Nucleus accumbens (tissue), 56 donors: ENCODE measurements at regions not wholly inside any gene's neighbourhood (a gene's known extent, or its start where the extent isn't known, plus 50 kb on each side); places are given as distances from the start of the nearest gene placed in this dataset.

Source experiments
- DNase-seq, 56 donors: peaks; one replicate each; lab custom pipeline; 2025; lab: John Stamatoyannopoulos, UW

DNA sequence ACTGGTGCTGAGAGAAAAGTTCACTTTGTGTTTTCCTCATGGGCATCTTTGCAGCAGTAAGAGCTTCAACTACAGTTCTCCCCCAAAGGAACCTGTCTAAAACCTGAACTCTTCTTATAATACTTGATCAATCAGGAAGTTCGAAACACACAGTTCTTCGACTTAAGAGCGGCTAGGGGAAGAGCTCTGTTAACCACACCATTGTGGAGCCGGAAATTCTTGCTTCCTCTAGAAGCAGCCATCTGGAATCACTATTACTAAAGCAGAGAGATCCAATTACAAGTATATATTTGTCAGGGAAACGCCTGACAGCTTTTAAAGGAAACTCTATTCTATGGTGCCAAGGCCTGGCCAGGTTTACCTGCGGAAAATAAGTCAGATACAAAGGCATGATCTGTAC, 337.3 kb upstream of the CBLB start:
- peak in 1 of 56 donors; percentile 2 for DNase-seq

DNA sequence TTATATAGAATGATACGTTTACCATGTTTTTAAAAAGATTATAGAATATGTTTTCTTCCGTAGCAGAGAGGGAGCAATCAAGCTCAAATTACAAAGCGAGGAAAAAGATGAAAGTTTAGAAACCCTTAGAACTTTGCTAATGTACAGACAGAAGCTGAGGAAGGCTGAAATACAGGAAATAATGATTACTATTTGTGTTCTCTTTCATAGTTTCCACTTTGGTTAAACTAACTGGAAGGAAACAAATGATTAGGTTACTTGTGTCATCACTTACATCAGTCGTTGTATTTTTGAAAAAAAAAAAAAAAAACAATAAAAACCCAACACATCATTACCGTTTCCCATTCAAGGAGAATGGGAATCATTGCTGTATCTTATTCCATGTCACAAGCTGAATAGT, 337.8 kb upstream of the CBLB start:
- no peak for DNase-seq

DNA sequence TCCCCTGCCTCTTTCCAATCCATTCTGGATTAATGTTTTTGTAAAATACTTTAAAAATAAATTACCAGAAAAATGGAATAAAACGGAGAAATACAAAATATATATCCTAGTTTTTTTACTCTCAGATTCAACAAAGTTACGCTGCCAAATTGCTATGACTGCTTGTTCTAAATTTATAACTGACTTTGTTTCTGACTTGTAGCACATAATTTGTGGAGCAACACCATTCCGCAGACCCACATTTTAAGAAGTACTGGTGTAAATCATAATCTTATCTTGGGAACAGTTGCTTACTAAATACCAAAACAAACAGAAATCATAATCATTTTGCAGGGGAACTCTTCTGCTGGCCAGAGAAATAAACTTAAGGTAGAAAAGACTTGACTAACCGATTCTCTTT, 339.4 kb upstream of the CBLB start:
- DNase-seq: no peak

DNA sequence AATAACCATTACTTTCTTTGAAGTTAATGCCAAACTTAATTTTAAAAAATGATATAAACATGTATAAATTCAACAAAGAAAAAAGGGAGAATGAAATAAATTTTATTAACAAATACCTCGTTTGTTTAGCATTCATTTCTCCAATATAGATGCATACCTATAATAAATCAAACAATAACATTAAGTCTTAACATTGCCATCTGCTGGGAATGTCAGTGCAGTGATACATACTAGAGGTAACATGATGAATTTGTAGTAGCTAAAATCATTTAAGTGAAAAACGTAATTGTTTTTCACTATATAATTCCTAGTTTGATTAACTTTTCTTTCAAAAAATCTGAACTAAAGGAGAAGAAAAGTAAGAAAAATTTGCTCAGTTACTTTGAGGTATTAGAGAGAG, 340.2 kb upstream of the CBLB start:
- DNase-seq: no peak

DNA sequence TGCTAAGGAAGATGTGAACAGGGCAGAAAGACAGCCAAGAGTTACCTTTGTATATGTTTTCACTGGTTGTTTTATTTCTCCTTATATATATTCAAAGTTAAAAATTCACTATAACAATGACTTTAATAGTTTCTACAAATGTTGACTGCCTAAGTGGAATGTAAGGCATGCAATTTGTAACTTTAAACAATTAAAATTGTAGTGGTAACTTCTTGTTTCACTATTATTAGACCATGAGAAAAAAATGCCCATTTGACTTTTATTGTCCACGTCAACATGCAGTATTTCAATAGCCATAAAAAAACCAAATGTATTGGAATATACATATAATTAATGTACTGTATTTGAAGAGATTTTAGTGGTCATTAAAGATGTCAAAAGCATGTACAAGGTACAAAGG, 340.7 kb upstream of the CBLB start:
- no peak for DNase-seq

DNA sequence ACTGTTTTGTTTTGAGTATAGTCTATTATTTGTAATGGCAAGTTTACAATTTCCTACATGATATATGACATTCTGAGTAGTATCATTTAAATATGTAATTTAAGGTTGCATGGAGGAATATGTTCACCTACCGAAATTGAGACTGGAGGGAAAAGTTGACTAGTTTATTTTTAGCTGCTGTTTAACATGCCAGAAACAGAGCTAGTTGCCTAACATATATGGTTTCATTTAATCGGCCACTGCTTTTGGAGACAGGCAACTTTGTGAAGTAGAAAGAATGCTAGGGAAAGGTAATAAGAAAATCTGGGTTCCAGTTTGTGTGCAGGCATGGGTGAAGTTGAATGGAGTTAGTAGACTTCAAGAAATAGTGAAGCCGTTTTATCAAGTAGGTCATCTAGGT, 342.1 kb upstream of the CBLB start:
- no peak for DNase-seq

DNA sequence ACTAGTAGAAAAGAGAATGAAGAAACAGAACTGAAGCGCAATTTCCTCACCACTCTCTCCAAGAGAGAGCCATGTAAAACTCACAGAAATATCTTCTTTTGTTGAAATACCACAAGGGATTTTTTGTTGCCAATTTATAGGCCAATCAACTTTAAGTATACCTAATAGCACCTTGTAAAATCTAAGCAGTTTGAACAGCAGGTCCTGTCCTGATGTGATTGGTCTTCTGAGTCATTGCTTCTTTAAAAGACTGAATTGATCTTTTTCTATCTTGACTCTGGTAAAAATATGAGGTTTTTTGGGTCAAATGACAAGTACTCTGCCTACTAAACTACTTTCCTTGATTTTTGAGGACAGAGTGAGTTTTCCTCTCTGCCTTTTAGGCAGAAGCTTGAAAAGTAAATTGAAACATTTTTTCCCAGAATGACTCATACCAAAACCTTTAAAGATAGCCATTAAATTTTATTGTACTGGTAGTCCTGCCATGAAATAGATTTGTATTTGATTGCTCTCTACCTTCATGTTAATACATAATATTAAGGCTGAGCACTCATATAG, 343.9 kb upstream of the CBLB start:
- no peak for DNase-seq

DNA sequence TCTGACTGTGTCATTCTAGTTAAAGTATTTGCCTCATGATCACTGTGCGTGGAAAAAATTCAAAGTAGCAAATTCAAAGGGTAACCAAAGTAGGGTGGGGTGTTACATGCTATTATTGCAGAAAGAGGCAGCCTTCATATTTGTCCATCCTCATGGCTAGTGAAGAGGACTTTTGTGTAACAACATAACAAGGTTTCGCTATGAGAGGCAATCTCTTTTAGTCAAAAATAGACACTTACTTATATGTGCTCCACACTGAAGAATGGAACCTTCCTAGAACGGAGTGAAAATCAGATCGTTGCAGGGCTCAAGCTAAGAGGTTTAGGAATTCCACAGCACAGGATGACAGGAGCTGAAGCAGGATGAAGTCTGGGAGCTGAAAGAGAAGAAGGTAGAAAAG, 345.1 kb upstream of the CBLB start:
- DNase-seq: no peak

DNA sequence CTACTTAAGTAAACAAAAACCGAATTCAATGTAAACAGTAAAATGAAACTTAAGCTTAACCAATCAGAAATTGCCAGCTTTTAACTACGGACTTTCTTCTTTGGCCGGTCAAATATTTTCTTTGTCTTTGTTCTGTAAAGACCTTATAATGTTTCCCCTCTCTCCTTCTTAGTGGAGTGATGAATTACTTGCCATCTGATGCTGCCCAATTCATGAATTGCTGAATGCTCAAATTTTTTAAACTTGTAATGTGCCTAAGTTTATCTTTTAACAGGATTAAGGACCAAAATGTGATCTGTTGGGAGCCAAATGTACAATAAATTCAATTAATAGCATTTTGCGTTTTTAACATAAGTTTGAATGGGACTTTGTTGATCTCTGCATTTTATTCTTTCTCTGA, 345.8 kb upstream of the CBLB start:
- DNase-seq: no peak

DNA sequence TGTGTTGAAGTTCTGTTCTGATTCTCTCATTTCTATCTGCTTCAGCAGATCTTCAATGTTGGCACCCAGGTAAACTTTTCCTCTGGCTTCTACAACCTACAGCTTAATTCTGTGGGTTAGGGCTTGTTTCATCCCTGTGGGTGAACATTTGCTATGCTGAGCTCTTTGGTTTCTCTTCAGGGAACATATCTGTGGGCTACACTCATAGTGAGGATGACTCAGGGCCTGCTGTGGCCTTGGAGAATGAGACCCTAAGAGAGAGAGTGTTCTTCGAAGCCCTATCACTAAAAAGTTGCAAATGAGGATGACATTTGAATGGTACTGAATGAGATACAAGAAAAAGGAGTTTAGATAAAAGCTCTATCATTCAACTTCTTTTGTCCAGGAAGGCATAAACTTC, 346.2 kb upstream of the CBLB start:
- no peak for DNase-seq

DNA sequence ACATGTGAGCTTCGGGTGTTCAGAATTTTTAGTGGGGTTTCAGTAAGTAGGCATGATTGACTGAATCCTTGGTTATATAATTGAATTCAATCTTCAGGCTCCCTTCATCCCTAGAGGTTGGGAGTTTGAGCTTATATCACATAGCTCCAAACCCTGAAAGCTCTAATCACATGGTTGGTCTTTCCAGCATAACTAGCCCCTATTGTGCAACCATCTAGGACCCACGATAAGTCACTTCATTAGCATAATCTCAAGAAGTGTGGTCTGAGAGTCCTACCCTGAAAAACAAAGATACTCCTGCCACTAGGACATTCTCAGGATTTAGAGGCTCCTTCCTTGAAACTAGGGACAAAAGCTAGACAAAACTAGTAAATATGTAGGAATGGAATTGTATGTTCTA, 348.9 kb upstream of the CBLB start:
- DNase-seq: no peak

DNA sequence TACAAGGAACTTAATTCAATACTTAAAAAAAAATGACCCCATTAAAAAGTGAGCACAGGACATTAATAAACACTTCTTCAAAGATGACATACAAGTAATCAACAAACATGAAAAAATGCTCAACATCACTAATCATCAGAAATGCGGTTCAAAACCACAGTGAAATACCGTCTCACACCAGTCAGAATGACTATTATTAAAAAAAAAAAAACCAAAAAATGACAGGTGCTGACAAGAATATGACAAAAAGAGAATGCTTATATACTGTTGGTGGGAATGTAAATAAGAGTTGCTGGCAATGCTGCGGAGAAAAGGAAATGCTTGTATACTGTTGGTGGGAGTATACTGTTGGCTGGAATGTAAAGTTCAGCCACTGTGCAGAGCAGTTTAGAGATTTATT, 358.3 kb upstream of the CBLB start:
- no peak for DNase-seq

DNA sequence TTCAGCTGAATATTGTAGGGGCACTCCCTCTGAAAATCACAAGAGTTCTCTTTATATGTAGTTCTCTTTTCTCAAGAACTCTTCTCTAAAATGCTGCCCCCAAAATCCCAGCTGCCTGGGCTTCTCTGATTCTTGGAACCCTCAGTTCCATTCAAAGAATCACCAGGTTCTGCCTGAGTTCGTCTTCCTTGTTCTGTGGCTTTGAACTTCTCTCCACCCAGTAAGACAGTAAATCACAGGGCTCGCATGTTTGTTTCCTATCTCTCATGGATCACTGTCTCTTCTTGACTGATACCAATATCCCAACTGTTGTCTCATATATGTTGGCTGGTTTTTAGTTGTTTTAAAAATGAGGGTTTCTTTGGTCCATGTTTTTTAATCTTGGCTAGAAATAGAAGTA, 359.5 kb upstream of the CBLB start:
- DNase-seq: no peak

DNA sequence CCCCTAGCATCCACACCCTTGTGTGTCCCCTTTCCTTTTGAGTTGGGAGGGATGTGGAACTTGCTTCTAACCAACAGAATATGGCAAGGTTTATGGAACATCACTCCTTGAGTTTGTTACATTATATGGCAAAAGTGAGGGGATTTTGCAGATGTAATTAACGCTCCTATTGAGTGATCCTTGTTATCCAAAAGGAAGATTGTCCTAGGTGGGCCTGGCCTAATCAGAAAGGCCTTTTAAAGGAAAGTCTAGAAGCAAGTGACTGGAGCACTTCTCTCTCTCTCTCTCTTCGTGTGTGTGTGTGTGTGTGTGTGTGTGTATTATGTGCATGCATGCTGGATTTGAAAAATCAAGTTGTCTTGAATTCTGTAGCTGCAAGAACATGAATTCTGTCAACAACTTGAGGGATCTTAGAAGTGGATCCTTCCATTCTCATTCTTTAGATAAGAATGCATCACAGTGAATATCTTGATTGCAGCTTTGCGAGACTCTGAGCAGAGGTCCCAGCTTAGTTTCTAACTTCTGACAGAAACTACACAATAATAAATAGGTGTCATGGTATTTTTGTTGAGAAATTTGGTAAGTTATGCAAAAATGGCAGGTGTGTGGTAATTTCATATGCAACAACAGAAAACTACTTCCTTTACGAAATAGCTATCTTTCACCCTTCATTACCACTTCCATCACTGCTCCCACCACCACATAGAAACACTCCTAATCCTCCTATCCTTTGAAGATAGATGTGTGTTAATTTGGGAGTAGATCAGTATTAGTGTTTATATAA, 360.9 kb upstream of the CBLB start:
- DNase-seq: no peak

DNA sequence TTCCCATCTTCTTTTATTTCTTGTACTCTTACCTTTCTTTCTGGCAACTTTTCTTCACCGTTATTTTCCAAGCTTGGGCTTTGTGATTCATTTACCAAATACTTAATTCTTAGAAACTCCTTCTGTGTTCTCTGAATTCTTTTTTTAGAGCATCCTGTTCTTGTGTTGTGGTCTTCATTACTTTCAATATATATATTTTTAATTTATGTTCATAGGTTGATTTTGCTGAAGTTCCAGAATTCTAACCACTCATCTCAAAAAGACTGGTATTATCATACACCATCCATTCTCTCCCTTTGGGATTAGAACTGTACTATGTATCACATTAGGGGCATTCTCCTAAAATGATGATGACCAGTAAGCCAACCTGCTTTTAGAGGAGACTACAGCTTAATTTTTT, 362.3 kb upstream of the CBLB start:
- no peak for DNase-seq

DNA sequence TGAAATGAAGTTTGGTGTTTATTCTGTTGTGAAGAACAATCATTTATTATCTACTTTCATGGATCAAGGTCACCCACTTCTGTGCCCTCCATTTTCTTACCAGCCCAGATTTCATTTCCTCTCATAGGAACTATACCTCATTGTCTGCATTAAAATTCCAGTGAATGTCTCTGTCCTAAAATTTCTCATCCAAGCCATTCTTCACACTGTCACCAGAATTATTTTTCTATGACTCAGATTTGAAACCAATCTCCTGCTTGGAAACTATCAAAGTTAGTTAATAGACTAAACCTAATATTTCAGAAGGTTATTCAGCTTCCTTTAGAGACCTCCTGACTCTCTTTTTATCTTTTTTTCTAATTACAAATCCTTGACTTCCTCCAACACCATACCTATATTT, 364.1 kb upstream of the CBLB start:
- no peak for DNase-seq

DNA sequence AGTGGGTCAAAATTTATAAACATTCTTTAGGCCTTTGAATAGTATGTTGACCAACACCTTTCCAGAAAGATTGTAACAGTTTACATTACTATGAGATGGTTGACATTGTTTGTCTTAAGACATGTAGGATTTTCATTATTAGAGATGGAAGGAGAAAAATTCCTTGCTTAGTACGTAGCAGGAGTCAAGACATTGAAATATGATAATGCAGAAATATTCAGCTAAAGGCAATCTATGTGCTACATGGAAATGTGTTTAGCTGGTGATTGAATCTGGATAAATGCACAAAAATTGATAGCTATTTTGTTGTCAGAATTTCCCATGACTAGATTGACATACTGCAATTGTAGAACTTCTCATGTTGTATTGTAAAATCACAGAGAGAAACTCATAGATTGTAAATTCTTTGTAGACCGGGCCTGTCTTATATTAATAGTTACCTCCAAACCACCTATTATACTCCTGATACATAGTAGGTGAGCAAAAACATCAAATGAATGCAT, 370.4 kb upstream of the CBLB start:
- DNase-seq: no peak

DNA sequence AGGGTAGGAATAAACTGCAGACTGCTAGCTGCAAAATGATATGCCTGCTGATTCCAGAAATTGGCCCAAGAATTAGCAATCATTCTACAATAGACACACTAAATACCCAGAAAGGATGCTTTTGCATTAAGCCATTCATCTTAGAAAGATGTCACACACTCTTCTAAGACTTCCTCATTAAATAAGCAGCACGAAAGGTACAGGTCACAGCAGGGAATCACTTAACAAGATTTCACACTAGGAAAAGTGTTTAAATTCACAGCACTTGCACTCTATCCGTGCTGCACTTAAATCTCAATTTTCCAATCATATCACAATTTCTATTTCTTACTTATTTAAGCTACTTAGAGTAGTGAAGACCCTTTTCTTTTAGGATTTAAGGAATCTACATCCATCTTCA, 372.8 kb upstream of the CBLB start:
- DNase-seq: no peak

DNA sequence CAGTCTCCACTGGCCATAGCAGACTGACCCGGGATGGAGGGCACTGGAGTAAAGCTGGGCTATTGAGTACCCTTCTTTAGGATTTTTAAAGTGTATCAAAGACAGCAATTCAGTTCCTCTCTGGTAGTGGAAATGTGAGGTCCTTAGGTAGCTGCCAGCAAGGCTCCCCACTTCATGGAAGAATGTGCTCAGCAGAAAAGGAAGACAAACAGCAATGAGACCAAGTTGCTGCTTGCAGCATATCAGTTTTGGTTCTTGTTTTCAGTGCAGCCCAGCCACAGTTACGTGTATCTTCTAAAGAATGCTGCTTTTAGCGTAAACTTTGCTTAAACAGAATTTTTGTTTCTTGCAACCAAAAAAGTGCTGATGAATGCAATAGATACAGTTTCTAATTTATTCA, 374.0 kb upstream of the CBLB start:
- peak in 3 of 56 donors; percentile 0 to 3 (median 1) for DNase-seq

DNA sequence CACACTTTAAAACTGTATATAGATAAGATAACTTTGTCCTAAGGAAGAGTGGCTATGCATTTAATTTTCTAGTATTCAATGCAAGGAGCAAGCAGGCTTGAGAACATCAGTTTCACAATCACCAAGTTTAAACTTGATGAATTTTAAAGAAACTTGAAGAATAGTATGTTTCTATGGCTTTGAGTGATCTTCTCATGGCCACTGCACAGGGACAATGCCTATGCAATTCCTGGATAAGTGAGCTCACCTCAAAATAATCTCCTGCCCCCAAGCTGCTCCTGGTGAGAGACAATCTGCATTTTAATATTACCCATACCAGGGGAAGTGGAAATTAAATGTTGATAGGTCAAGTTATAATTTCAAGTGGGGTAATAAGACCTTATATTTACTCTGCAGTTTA, 376.6 kb upstream of the CBLB start:
- DNase-seq: no peak

DNA sequence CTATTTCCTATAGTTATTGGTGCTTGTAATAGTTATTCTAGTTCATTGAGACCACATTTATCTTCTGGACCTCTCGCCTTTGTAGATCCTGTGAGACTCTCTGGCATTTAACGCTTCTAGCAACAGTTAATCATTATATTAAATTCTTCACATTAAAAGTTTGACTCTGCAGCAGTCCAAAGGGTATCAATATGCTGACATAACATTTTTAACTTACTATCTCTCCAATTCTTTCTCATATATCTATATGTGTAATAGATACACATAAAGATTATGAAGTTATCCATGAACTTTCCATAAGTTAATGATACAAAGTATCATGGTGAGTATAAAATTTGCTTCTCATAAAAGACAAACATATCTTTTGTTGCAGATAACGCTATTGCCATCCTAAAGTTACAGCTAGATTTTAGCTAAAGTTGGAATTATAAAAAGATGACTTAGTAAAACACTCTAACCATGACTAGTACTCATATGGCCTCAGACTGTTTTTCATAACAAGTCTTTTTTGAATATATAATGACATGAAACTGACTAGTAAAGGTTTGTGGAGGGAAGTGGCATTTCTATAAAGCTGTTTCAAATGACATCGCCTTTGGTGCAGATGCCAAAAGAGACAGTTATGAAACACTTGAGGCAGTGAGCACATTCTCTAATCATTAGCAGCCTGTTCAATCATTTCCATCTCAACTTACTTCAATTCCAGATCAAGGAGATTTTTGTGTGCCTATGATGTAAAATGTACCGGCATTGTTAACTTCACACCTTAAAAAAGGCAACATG, 379.3 kb upstream of the CBLB start:
- no peak for DNase-seq

DNA sequence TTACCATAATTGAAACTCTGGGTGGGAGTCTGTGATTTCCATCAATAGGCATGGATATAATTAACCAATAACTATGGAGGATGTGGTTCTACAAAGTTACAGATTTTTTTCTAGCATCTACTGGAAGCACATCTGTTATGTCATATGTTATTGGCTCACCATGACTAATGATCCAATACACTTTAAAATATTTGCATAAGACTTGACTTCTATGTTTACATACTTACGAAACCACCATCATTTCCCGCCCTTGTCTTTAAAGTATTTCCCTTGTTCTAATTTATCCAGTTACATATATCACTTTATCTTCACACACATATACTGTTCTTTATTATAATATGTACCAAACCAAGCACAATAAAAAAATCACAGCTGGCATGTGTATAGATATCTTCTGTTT, 380.3 kb upstream of the CBLB start:
- no peak for DNase-seq
